SK-N-SH treated with all-trans-retinoic acid at 6 μM for 48 hours (cell line): ENCODE measurements at regions not wholly inside any gene's neighbourhood (a gene's known extent, or its start where the extent isn't known, plus 50 kb on each side); places are given as distances from the start of the nearest gene placed in this dataset.

Source experiments
- ATAC-seq: fragments of 200-7000 bp; cut with Tn5 transposase; 3 replicates; pipeline ENCODE4 v1.9.1; 2020; ENCODE audit warnings: mild to moderate bottlenecking, moderate library complexity
- ARNTL ChIP-seq: fragments of 450-650 bp; formaldehyde crosslinking; IDR thresholded peaks from 2 replicates; pipeline ENCODE4 v1.5.0; 2020; ENCODE audit warnings: low read depth, mild to moderate bottlenecking, moderate library complexity, borderline replicate concordance
- BACH2 ChIP-seq: fragments of 250-450 bp; sonication (Bioruptor Pico); IDR thresholded peaks from 2 replicates; pipeline ENCODE4 v1.9.0; 2021; ENCODE audit warnings: mild to moderate bottlenecking, borderline replicate concordance
- CREB5 ChIP-seq: fragments of 250-450 bp; sonication (Bioruptor Pico); IDR thresholded peaks from 2 replicates; pipeline ENCODE4 v1.5.1; 2020; ENCODE audit warnings: low read depth, mild to moderate bottlenecking, moderate library complexity
- CSDC2 ChIP-seq: fragments of 250-450 bp; sonication (Bioruptor Pico); IDR thresholded peaks from 2 replicates; pipeline ENCODE4 v1.5.0; 2020; ENCODE audit warnings: mild to moderate bottlenecking, moderate library complexity
- CSRNP3 ChIP-seq: fragments of 250-450 bp; sonication (Bioruptor Pico); IDR thresholded peaks from 2 replicates; pipeline ENCODE4 v1.5.1; 2021; ENCODE audit warnings: mild to moderate bottlenecking, moderate library complexity
- ESRRG ChIP-seq: fragments of 250-450 bp; sonication (Bioruptor Pico); IDR thresholded peaks from 2 replicates; pipeline ENCODE4 v1.6.1; 2021; ENCODE audit warnings: mild to moderate bottlenecking
- GLIS3 ChIP-seq: fragments of 250-450 bp; sonication (Bioruptor Pico); IDR thresholded peaks from 2 replicates; pipeline ENCODE4 v1.5.0; 2020; ENCODE audit warnings: mild to moderate bottlenecking, moderate library complexity
- ISL1 ChIP-seq: fragments of 250-450 bp; sonication (Bioruptor Pico); IDR thresholded peaks from 2 replicates; pipeline ENCODE4 v2.1.2; 2022; ENCODE audit warnings: mild to moderate bottlenecking, moderate library complexity
- OSR1 ChIP-seq: fragments of 250-450 bp; sonication (Bioruptor Pico); IDR thresholded peaks from 2 replicates; pipeline ENCODE4 v1.8.0; 2022; ENCODE audit warnings: moderate library complexity, mild to moderate bottlenecking, inconsistent platforms
- PATZ1 ChIP-seq: fragments of 250-450 bp; sonication (Bioruptor Pico); IDR thresholded peaks from 2 replicates; pipeline ENCODE4 v1.8.0; 2020; ENCODE audit warnings: mild to moderate bottlenecking, moderate library complexity, borderline replicate concordance
- POU6F1 ChIP-seq: fragments of 250-450 bp; sonication (Bioruptor Pico); IDR thresholded peaks from 2 replicates; pipeline ENCODE4 v1.8.0; 2021; ENCODE audit warnings: low read depth, mild to moderate bottlenecking, moderate library complexity, borderline replicate concordance
- PPARA ChIP-seq: fragments of 250-450 bp; sonication (Bioruptor Pico); IDR thresholded peaks from 2 replicates; pipeline ENCODE4 v1.5.0; 2020; ENCODE audit warnings: mild to moderate bottlenecking, borderline replicate concordance
- RARB ChIP-seq: fragments of 250-450 bp; sonication (Bioruptor Pico); IDR thresholded peaks from 2 replicates; pipeline ENCODE4 v1.8.0; 2021; ENCODE audit warnings: mild to moderate bottlenecking, moderate library complexity
- SNAI2 ChIP-seq: fragments of 250-450 bp; sonication (Bioruptor Pico); IDR thresholded peaks from 2 replicates; pipeline ENCODE4 v1.5.0; 2020; ENCODE audit warnings: mild to moderate bottlenecking, moderate library complexity
- TOX ChIP-seq: fragments of 250-450 bp; sonication (Bioruptor Pico); IDR thresholded peaks from 2 replicates; pipeline ENCODE4 v1.8.0; 2021; ENCODE audit warnings: mild to moderate bottlenecking, moderate library complexity, borderline replicate concordance
- TSHZ2 ChIP-seq: fragments of 250-450 bp; sonication (Bioruptor Pico); IDR thresholded peaks from 2 replicates; pipeline ENCODE4 v1.5.0; 2020; ENCODE audit warnings: mild to moderate bottlenecking, moderate library complexity
- ZC3H10 ChIP-seq: fragments of 250-450 bp; sonication (Bioruptor Pico); IDR thresholded peaks from 2 replicates; pipeline ENCODE4 v1.5.1; 2021; ENCODE audit warnings: mild to moderate bottlenecking, moderate library complexity
- ZFP3 ChIP-seq: fragments of 250-450 bp; sonication (Bioruptor Pico); IDR thresholded peaks from 2 replicates; pipeline ENCODE4 v1.5.0; 2020; ENCODE audit warnings: mild to moderate bottlenecking, moderate library complexity
- ZFP30 ChIP-seq: fragments of 450-650 bp; formaldehyde crosslinking; IDR thresholded peaks from 2 replicates; pipeline ENCODE4 v1.5.0; 2022; ENCODE audit warnings: mild to moderate bottlenecking, moderate library complexity
- ZNF565 ChIP-seq: fragments of 450-650 bp; formaldehyde crosslinking; conservative IDR thresholded peaks from 2 replicates; pipeline ENCODE4 v1.5.0; 2020; ENCODE audit warnings: low read depth, mild to moderate bottlenecking, moderate library complexity
- ZNF70 ChIP-seq: fragments of 450-650 bp; formaldehyde crosslinking; IDR thresholded peaks from 2 replicates; pipeline ENCODE4 v1.5.0; 2020; ENCODE audit warnings: mild to moderate bottlenecking, moderate library complexity
- ZNF8 ChIP-seq: fragments of 450-650 bp; formaldehyde crosslinking; IDR thresholded peaks from 2 replicates; pipeline ENCODE4 v1.5.0; 2020; ENCODE audit warnings: mild to moderate bottlenecking, moderate library complexity

- TF ChIP-seq TSHZ2 (CRISPR knock-in tag) (no peak), OSR1 (CRISPR knock-in tag) (no peak)
- no peak for ATAC-seq
These were observed 812.2 kb downstream of the JRKL start for GRCh38 chr11:97201743-97202612.

- TF ChIP-seq ARNTL (CRISPR knock-in tag) (no peak), ZNF8 (CRISPR knock-in tag) (no peak), PPARA (no peak), ZFP30 (CRISPR knock-in tag) (no peak), POU6F1 (no peak), BACH2 (CRISPR knock-in tag) (no peak), ZFP3 (no peak), TOX (no peak), SNAI2 (no peak), CSRNP3 (CRISPR knock-in tag) (no peak), ZNF565 (no peak), CREB5 (CRISPR knock-in tag) (no peak), ZC3H10 (CRISPR knock-in tag) (no peak), GLIS3 (no peak), ZNF70 (no peak), RARB (CRISPR knock-in tag) (no peak), CSDC2 (CRISPR knock-in tag) (no peak)
- no peak for ATAC-seq
These were observed 812.9 kb downstream of the JRKL start for GRCh38 chr11:97202613-97203292.

- no peak for ATAC-seq
- TF ChIP-seq TOX (no peak), ZC3H10 (CRISPR knock-in tag) (no peak)
These were observed 828.2 kb downstream of the JRKL start for GRCh38 chr11:97218011-97218410.

- no peak for ATAC-seq
- TF ChIP-seq TSHZ2 (CRISPR knock-in tag) (no peak), ESRRG (CRISPR knock-in tag) (no peak), ISL1 (no peak), GLIS3 (no peak), PATZ1 (CRISPR knock-in tag) (no peak), ZFP3 (no peak), RARB (CRISPR knock-in tag) (no peak), ZNF8 (CRISPR knock-in tag) (no peak), CREB5 (CRISPR knock-in tag) (no peak), ZNF70 (no peak), SNAI2 (no peak), CSDC2 (CRISPR knock-in tag) (no peak), ARNTL (CRISPR knock-in tag) (no peak)
These were observed 833.8 kb downstream of the JRKL start for GRCh38 chr11:97223647-97224046.
